GM12864 (cell line): ENCODE measurements at regions not wholly inside any gene's neighbourhood (a gene's known extent, or its start where the extent isn't known, plus 50 kb on each side); places are given as distances from the start of the nearest gene placed in this dataset.

ENCODE experiments used
- DNase-seq: peaks from one replicate; pipeline ENCODE4 v3.0.0-alpha.2; 2011; ENCODE audit warnings: low read depth
- H3K4me3 ChIP-seq: 2 replicates; pipeline ENCODE4 v1.5.1; 2011; ENCODE audit warnings: mild to moderate bottlenecking, low read depth, low read length, control low read depth
- CTCF ChIP-seq: IDR thresholded peaks from 2 replicates; pipeline ENCODE4 v1.5.1; 2011; ENCODE audit warnings: low read depth, mild to moderate bottlenecking, moderate library complexity, low read length, control low read depth, inconsistent platforms; ENCODE audit errors: missing control alignments

DNA sequence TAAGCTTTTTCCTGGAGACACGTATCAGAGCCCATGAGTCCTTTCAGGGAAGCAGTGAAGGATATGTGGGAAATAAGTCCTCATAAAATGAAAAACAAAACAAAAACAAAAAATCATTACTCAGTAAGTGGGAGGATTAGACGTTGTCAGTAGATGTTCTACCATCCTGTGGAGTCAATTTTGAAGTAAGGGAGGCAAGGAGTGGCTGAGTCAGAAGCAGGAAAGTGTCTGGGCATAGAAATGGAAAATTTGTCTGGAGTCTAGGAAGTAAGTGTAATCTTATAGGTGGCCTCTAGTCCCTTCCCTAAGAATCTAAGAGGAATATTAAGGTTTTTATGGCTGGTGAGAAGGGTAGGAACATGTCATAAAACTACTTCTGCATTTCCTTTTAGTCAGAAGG, 339.8 kb upstream of the SEMA6D start:
- H3K4me3 ChIP-seq = no peak overlapping the region
- no peak for TF ChIP-seq CTCF
- DNase-seq = no peak

GRCh38 chr15:47378527-47378926, 338.8 kb upstream of the SEMA6D start:
- no peak overlapping the region for H3K4me3 ChIP-seq
- no peak for TF ChIP-seq CTCF
- DNase-seq = no peak

DNA sequence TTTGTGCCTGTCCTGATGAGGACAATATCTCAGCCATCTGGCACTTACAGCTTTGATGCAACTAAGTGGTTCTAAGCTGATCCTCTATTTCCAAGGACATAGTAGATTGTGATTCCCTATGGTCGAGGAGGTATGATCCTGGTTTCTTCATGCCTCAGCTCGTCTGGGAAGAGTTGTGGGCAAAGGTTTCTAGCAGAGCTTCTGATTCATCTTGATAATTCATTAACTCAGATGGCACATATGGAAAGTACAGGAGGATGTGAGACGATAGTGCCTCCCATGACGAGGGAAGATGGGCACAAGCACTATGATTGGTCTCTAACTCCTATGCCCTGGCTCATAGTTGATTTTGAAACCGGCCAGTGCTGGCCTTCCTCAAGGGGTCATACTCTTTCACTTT, 334.2 kb upstream of the SEMA6D start:
- DNase-seq = no peak
- TF ChIP-seq CTCF = no peak

DNA sequence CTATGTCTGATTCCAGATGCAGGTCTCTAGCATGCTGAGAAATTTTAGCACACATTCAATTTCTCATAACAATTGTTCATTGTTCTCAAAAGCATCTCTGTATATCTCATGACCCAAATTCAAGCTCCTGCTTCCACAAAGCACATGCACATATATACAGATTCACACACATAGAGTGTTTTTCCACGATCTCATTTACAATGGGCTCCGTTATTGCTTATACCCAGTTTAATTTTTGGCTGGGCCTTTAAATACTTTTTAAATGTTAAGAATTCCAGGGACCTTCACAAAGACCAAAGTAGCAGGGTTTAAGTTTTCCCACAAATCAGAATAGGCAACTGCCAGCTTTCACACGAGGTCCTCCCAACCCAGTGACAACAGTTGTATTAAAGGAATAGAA, 333.5 kb upstream of the SEMA6D start:
- no peak overlapping the region for H3K4me3 ChIP-seq
- no peak for TF ChIP-seq CTCF
- no peak for DNase-seq

More for the DNA sequence above, 334.2 kb upstream of the SEMA6D start:
- H3K4me3 ChIP-seq = no peak overlapping the region

DNA sequence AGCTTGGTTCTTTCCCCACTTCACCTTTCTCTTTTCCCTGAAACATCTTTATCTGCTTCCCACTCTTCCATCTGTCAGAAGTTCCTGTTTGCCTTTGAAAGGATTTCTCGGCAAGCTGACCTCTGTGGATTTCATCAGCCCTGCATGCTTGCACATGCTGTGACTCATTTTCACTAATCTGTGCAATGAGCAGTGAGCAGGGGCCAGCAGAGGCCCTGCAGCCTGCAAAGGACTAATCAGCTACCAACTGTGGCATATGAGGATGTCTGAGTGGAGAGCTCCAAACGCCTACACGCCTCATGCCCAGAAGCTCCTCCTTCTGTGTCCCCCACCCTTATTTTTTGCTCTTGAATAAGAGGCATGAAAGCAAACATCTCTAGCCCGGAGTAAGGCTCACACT, 333.0 kb upstream of the SEMA6D start:
- DNase-seq = no peak
- no peak for TF ChIP-seq CTCF
- H3K4me3 ChIP-seq = no peak overlapping the region

DNA sequence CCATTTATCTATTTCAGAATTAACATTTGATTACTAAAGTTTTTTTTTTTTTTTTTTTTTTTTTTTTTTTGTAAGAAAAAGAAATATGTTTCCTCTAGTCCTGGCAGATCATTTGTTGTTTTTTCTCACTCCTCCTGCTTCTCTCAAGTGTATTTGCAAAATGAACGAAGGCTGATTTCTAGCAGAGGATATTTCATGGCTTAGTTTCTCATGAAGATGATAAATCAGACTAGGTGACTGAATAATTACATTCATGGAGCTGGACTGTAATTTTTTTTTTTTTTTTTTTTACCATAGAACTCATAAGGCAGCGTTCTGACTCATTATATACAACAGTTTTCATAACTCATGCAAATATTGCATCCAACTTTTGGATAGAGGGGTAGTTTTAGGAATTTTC, 332.5 kb upstream of the SEMA6D start:
- no peak for TF ChIP-seq CTCF
- no peak for DNase-seq
- no peak overlapping the region for H3K4me3 ChIP-seq

DNA sequence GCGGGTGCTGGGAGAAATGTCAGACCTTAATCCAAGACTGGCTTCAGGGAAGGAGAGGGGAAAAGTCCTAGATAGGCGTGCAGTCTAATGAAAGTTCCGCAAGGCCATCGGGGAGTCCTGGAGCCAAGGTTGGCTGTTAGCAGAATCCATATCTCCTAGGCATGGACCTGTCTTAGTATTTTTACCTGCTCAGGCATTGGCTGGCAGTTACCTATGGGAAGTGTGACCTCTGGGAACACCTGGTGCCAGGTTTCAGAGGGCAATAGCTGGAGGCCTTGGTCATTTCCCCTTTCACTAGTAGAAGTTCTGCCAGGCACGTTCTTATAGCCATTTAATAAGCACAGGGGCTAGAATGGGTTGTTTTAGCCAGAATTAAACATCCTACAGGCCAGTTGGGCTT, 330.8 kb upstream of the SEMA6D start:
- H3K4me3 ChIP-seq = no peak overlapping the region
- TF ChIP-seq CTCF = no peak
- DNase-seq = no peak
